GM23338 (cell line): ENCODE measurements at regions not wholly inside any gene's neighbourhood (a gene's known extent, or its start where the extent isn't known, plus 50 kb on each side); places are given as distances from the start of the nearest gene placed in this dataset.
A peak's percentile ranks its signal among the peaks of the same experiment; 100 is the strongest.

Experiments used
- ATAC-seq: fragments of 200-7000 bp; cut with Tn5 transposase; 3 replicates; pipeline ENCODE4 v1.9.1; 2020
- DNase-seq: peaks from one replicate; pipeline ENCODE4 v3.0.0-alpha.2; 2015; ENCODE audit warnings: low spot score
- H2AFZ ChIP-seq: fragments of 200-600 bp; sonication (generic); 2 replicates; pipeline ENCODE4 v1.8.0; 2016; ENCODE audit warnings: antibody characterized with exemption, mild to moderate bottlenecking, moderate library complexity
- H3F3A ChIP-seq: fragments of 200-600 bp; sonication (generic); replicated peaks from 2 replicates; pipeline ENCODE4 v1.8.0; 2017; ENCODE audit warnings: antibody characterized with exemption, mixed run types, low read depth
- H3K27ac ChIP-seq: fragments of 200-600 bp; sonication (generic); 2 replicates; pipeline ENCODE4 v1.6.1; 2016; ENCODE audit warnings: low read depth
- H3K27me3 ChIP-seq: fragments of 200-600 bp; sonication (generic); 2 replicates; pipeline ENCODE4 v1.8.0; 2016; ENCODE audit warnings: mild to moderate bottlenecking, mixed run types, moderate library complexity; ENCODE audit not compliant: insufficient read depth
- H3K36me3 ChIP-seq: fragments of 200-600 bp; sonication (generic); 2 replicates; pipeline ENCODE4 v1.8.0; 2016; ENCODE audit warnings: mild to moderate bottlenecking; ENCODE audit not compliant: insufficient read depth
- H3K4me1 ChIP-seq: fragments of 200-600 bp; sonication (generic); 2 replicates; pipeline ENCODE4 v1.8.0; 2016; ENCODE audit warnings: mild to moderate bottlenecking, moderate library complexity; ENCODE audit not compliant: insufficient read depth
- H3K4me2 ChIP-seq: fragments of 200-600 bp; sonication (generic); 2 replicates; pipeline ENCODE4 v1.7.1; 2017; ENCODE audit warnings: mixed run types
- H3K4me3 ChIP-seq: fragments of 200-600 bp; sonication (generic); 2 replicates; pipeline ENCODE4 v1.6.1; 2016; ENCODE audit warnings: mixed run types
- H3K79me2 ChIP-seq: fragments of 200-600 bp; sonication (generic); replicated peaks from 2 replicates; pipeline ENCODE4 v1.8.0; 2017; ENCODE audit warnings: mild to moderate bottlenecking; ENCODE audit not compliant: insufficient read depth
- H3K9me2 ChIP-seq: fragments of 200-600 bp; sonication (generic); 2 replicates; pipeline ENCODE4 v1.8.0; 2017; ENCODE audit not compliant: insufficient read depth
- H4K20me1 ChIP-seq: fragments of 200-600 bp; sonication (generic); replicated peaks from 2 replicates; pipeline ENCODE4 v1.8.0; 2017; ENCODE audit warnings: mild to moderate bottlenecking; ENCODE audit not compliant: insufficient read depth
- H3K27ac Mint-ChIP-seq: 2 replicates; pipeline ENCODE4 v1.8.0; 2020; ENCODE audit warnings: inconsistent platforms, mild to moderate bottlenecking, moderate library complexity, mixed read lengths
- H3K27me3 Mint-ChIP-seq: 3 replicates; pipeline ENCODE4 v1.8.0; 2022; ENCODE audit warnings: low read depth, mild to moderate bottlenecking, moderate library complexity, mixed read lengths, inconsistent platforms; ENCODE audit not compliant: insufficient read depth, poor library complexity
- H3K36me3 Mint-ChIP-seq: 3 replicates; pipeline ENCODE4 v1.8.0; 2021; ENCODE audit warnings: low read depth, mild to moderate bottlenecking, inconsistent platforms, moderate library complexity, mixed read lengths
- H3K4me1 Mint-ChIP-seq: 3 replicates; pipeline ENCODE4 v1.8.0; 2020; ENCODE audit warnings: mild to moderate bottlenecking, inconsistent platforms, mixed read lengths
- H3K4me3 Mint-ChIP-seq: 3 replicates; pipeline ENCODE4 v1.8.0; 2021; ENCODE audit warnings: moderate library complexity, mild to moderate bottlenecking, inconsistent platforms, mixed read lengths
- H3K9me3 Mint-ChIP-seq: 3 replicates; pipeline ENCODE4 v1.8.0; 2020; ENCODE audit warnings: moderate library complexity, mild to moderate bottlenecking, inconsistent platforms, mixed read lengths
- CREB1 ChIP-seq: fragments of 250-450 bp; sonication (Bioruptor Pico); IDR thresholded peaks from 2 replicates; pipeline ENCODE4 v1.5.0; 2020; ENCODE audit warnings: low read depth, mild to moderate bottlenecking, moderate library complexity
- ETS1 ChIP-seq: IDR thresholded peaks from 2 replicates; pipeline ENCODE4 v1.6.1; 2016; ENCODE audit warnings: antibody characterized with exemption
- EZH2 ChIP-seq: fragments of 200-600 bp; sonication (generic); IDR thresholded peaks from one replicate; pipeline ENCODE4 v1.8.0; 2017; ENCODE audit warnings: antibody characterized with exemption, mild to moderate bottlenecking, low read depth; ENCODE audit not compliant: unreplicated experiment
- EZH2phosphoT487 ChIP-seq: fragments of 200-600 bp; sonication (generic); IDR thresholded peaks from one replicate; pipeline ENCODE4 v1.8.1; 2018; ENCODE audit warnings: antibody characterized with exemption; ENCODE audit not compliant: unreplicated experiment
- JUNB ChIP-seq: IDR thresholded peaks from one replicate; pipeline ENCODE4 v1.6.1; 2016; ENCODE audit warnings: antibody characterized with exemption; ENCODE audit not compliant: unreplicated experiment
- NANOG ChIP-seq: IDR thresholded peaks from 2 replicates; pipeline ENCODE4 v1.6.1; 2016; ENCODE audit warnings: antibody characterized with exemption, borderline replicate concordance
- POLR2AphosphoS5 ChIP-seq: IDR thresholded peaks from 2 replicates; pipeline ENCODE4 v1.6.1; 2016; ENCODE audit warnings: antibody characterized with exemption, low read depth
- STAT1 ChIP-seq: IDR thresholded peaks from one replicate; pipeline ENCODE4 v1.6.1; 2016; ENCODE audit warnings: antibody characterized with exemption; ENCODE audit not compliant: unreplicated experiment
- ZNF114 ChIP-seq: fragments of 250-450 bp; sonication (Bioruptor Pico); IDR thresholded peaks from 2 replicates; pipeline ENCODE4 v1.5.0; 2020; ENCODE audit warnings: mild to moderate bottlenecking, moderate library complexity
- ZNF331 ChIP-seq: fragments of 250-450 bp; sonication (Bioruptor Pico); IDR thresholded peaks from 2 replicates; pipeline ENCODE4 v1.5.0; 2020; ENCODE audit warnings: low read depth, mild to moderate bottlenecking, moderate library complexity
- TF ChIP-seq, protein P1 (sequence below): fragments of 250-450 bp; sonication (Bioruptor Pico); IDR thresholded peaks from 2 replicates; pipeline ENCODE4 v1.5.0; 2020; ENCODE audit warnings: mild to moderate bottlenecking, moderate library complexity
- TF ChIP-seq, protein P2 (sequence below), 2 experiments: fragments of 200-600 bp in 1 of 2; sonication (generic) in 1 of 2; conservative IDR thresholded peaks; 2 replicates each; pipeline versions ENCODE4 v1.5.1 to v1.6.1; 2016 to 2017; ENCODE audit warnings: antibody characterized with exemption in 2 of 2, low read depth in 2 of 2, mild to moderate bottlenecking in 2 of 2, moderate library complexity in 1 of 2
- TF ChIP-seq, protein P3 (sequence below): IDR thresholded peaks from one replicate; pipeline ENCODE4 v1.6.1; 2018; ENCODE audit warnings: antibody characterized with exemption; ENCODE audit not compliant: unreplicated experiment

- Histone ChIP-seq H2AFZ (no peak overlapping the region), H3K36me3 (no peaks in the 10 kb centered on the region), H3K4me1 (peaks cover 32% of the 10 kb centered on the region), H3K27ac (no peak overlapping the region), H3K9me2 (0 out of 2 replicates have a peak, but pooled peaks cover 5% of the 10 kb centered on the region), H3K79me2 (no peaks in the 10 kb centered on the region), H4K20me1 (no peaks in the 10 kb centered on the region), H3K27me3 (no peaks in the 10 kb centered on the region), H3F3A (no peaks in the 10 kb centered on the region), H3K4me2 (peak overlapping the region; percentile 65), H3K4me3 (peak overlapping the region; percentile 36)
- peaks cover 28% of the 10 kb centered on the region for H3K4me1 Mint-ChIP-seq
- H3K36me3 Mint-ChIP-seq = no peaks in the 10 kb centered on the region
- peaks cover 3% of the 10 kb centered on the region for H3K27me3 Mint-ChIP-seq
- ATAC-seq (peak; percentile 29; the same call in 1 of the 3 replicates), DNase-seq (peak; percentile 25)
- H3K4me3 Mint-ChIP-seq = 0 out of 3 replicates have a peak overlapping the region, but pooled peaks have one; percentile 17
- H3K27ac Mint-ChIP-seq = no peak overlapping the region
- TF ChIP-seq CREB1 = no peak
- TF ChIP-seq, protein P1, sequence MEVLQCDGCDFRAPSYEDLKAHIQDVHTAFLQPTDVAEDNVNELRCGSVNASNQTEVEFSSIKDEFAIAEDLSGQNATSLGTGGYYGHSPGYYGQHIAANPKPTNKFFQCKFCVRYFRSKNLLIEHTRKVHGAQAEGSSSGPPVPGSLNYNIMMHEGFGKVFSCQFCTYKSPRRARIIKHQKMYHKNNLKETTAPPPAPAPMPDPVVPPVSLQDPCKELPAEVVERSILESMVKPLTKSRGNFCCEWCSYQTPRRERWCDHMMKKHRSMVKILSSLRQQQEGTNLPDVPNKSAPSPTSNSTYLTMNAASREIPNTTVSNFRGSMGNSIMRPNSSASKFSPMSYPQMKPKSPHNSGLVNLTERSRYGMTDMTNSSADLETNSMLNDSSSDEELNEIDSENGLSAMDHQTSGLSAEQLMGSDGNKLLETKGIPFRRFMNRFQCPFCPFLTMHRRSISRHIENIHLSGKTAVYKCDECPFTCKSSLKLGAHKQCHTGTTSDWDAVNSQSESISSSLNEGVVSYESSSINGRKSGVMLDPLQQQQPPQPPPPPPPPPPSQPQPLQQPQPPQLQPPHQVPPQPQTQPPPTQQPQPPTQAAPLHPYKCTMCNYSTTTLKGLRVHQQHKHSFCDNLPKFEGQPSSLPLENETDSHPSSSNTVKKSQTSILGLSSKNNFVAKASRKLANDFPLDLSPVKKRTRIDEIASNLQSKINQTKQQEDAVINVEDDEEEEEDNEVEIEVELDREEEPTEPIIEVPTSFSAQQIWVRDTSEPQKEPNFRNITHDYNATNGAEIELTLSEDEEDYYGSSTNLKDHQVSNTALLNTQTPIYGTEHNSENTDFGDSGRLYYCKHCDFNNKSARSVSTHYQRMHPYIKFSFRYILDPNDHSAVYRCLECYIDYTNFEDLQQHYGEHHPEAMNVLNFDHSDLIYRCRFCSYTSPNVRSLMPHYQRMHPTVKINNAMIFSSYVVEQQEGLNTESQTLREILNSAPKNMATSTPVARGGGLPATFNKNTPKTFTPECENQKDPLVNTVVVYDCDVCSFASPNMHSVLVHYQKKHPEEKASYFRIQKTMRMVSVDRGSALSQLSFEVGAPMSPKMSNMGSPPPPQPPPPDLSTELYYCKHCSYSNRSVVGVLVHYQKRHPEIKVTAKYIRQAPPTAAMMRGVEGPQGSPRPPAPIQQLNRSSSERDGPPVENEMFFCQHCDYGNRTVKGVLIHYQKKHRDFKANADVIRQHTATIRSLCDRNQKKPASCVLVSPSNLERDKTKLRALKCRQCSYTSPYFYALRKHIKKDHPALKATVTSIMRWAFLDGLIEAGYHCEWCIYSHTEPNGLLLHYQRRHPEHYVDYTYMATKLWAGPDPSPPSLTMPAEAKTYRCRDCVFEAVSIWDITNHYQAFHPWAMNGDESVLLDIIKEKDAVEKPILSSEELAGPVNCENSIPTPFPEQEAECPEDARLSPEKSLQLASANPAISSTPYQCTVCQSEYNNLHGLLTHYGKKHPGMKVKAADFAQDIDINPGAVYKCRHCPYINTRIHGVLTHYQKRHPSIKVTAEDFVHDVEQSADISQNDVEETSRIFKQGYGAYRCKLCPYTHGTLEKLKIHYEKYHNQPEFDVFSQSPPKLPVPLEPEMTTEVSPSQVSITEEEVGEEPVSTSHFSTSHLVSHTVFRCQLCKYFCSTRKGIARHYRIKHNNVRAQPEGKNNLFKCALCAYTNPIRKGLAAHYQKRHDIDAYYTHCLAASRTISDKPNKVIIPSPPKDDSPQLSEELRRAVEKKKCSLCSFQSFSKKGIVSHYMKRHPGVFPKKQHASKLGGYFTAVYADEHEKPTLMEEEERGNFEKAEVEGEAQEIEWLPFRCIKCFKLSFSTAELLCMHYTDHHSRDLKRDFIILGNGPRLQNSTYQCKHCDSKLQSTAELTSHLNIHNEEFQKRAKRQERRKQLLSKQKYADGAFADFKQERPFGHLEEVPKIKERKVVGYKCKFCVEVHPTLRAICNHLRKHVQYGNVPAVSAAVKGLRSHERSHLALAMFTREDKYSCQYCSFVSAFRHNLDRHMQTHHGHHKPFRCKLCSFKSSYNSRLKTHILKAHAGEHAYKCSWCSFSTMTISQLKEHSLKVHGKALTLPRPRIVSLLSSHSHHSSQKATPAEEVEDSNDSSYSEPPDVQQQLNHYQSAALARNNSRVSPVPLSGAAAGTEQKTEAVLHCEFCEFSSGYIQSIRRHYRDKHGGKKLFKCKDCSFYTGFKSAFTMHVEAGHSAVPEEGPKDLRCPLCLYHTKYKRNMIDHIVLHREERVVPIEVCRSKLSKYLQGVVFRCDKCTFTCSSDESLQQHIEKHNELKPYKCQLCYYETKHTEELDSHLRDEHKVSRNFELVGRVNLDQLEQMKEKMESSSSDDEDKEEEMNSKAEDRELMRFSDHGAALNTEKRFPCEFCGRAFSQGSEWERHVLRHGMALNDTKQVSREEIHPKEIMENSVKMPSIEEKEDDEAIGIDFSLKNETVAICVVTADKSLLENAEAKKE (CRISPR knock-in tag) = no peak
- no peak for TF ChIP-seq STAT1
- no peak for TF ChIP-seq NANOG
- TF ChIP-seq EZH2 = no peak
- TF ChIP-seq ZNF114 = no peak
- TF ChIP-seq, protein P2, sequence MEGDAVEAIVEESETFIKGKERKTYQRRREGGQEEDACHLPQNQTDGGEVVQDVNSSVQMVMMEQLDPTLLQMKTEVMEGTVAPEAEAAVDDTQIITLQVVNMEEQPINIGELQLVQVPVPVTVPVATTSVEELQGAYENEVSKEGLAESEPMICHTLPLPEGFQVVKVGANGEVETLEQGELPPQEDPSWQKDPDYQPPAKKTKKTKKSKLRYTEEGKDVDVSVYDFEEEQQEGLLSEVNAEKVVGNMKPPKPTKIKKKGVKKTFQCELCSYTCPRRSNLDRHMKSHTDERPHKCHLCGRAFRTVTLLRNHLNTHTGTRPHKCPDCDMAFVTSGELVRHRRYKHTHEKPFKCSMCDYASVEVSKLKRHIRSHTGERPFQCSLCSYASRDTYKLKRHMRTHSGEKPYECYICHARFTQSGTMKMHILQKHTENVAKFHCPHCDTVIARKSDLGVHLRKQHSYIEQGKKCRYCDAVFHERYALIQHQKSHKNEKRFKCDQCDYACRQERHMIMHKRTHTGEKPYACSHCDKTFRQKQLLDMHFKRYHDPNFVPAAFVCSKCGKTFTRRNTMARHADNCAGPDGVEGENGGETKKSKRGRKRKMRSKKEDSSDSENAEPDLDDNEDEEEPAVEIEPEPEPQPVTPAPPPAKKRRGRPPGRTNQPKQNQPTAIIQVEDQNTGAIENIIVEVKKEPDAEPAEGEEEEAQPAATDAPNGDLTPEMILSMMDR (conservative IDR thresholded peaks at IDR 0.05; ENCODE audit: low read depth in 2 of 2) = no peak
- no peak for TF ChIP-seq JUNB
- no peak for TF ChIP-seq ZNF331 (CRISPR knock-in tag)
- TF ChIP-seq EZH2phosphoT487 = no peak
- TF ChIP-seq ETS1 = no peak
- TF ChIP-seq, protein P3, sequence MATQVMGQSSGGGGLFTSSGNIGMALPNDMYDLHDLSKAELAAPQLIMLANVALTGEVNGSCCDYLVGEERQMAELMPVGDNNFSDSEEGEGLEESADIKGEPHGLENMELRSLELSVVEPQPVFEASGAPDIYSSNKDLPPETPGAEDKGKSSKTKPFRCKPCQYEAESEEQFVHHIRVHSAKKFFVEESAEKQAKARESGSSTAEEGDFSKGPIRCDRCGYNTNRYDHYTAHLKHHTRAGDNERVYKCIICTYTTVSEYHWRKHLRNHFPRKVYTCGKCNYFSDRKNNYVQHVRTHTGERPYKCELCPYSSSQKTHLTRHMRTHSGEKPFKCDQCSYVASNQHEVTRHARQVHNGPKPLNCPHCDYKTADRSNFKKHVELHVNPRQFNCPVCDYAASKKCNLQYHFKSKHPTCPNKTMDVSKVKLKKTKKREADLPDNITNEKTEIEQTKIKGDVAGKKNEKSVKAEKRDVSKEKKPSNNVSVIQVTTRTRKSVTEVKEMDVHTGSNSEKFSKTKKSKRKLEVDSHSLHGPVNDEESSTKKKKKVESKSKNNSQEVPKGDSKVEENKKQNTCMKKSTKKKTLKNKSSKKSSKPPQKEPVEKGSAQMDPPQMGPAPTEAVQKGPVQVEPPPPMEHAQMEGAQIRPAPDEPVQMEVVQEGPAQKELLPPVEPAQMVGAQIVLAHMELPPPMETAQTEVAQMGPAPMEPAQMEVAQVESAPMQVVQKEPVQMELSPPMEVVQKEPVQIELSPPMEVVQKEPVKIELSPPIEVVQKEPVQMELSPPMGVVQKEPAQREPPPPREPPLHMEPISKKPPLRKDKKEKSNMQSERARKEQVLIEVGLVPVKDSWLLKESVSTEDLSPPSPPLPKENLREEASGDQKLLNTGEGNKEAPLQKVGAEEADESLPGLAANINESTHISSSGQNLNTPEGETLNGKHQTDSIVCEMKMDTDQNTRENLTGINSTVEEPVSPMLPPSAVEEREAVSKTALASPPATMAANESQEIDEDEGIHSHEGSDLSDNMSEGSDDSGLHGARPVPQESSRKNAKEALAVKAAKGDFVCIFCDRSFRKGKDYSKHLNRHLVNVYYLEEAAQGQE = no peak
- TF ChIP-seq POLR2AphosphoS5 = no peak
- peaks cover 3% of the 10 kb centered on the region; the same call in 1 of the 3 replicates for H3K9me3 Mint-ChIP-seq
Measured at GRCh38 chr5:39518516-39518915, 93.7 kb upstream of the DAB2 start.
